ENCODE measurements at regions not wholly inside any gene's neighbourhood (a gene's known extent, or its start where the extent isn't known, plus 50 kb on each side); places are given as distances from the start of the nearest gene placed in this dataset.

GRCh38 chr1:25140073-25140797 is 92.1 kb downstream of the SYF2 start:
- TF ChIP-seq POLR2A (IDR thresholded peaks at IDR 0.05; ENCODE audit: low read depth, low read length) (peak; percentile 41; the same call in 1 of the 2 replicates), POLR2AphosphoS5 (IDR thresholded peaks at IDR 0.05; ENCODE audit: low read depth, low read length) (0 out of 2 replicates have a peak, but pooled peaks have one; percentile 24), TAF1 (IDR thresholded peaks at IDR 0.05; ENCODE audit: borderline replicate concordance, low read depth, low read length) (0 out of 2 replicates have a peak, but pooled peaks have one; percentile 17)

All from GM12892 (cell line).